GM19452 (cell line): ENCODE measurements at regions not wholly inside any gene's neighbourhood (a gene's known extent, or its start where the extent isn't known, plus 50 kb on each side); places are given as distances from the start of the nearest gene placed in this dataset.

ENCODE experiments used
- ATAC-seq: cut with Tn5 transposase; IDR thresholded peaks from one replicate; pipeline ENCODE4 v1.9.1; 2021; ENCODE audit not compliant: unreplicated experiment

- no peak for ATAC-seq
These were observed 243.7 kb downstream of the SLC16A7 start for GRCh38 chr12:59839514-59839913.

DNA sequence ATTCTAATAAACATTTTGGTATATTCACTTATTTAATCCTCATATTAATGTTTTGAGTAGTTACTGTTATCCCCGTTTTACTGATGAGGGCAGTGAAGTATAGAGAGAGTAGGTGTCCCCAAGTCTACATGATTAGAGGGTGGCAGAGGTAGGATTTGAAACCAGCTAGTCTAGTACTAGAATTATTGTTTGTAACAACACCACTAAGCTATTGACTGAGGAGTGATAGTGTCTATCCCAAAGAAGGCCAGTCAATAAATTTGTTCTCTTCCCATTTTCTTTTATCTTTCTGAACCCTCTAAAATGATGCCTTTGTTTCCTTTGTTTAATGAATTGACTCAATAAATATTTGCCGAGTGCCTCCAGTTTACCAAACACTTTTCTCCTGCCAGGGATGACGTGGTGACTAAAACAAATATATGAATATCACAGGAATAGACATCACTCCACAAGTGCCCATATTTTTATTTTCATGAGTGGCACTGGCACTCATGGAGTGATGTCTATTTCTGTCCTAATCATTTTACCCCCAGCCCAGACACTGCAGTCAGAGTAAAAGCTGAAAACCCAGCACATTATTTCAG is 247.5 kb downstream of the SLC16A7 start:
- ATAC-seq, result no peak

DNA sequence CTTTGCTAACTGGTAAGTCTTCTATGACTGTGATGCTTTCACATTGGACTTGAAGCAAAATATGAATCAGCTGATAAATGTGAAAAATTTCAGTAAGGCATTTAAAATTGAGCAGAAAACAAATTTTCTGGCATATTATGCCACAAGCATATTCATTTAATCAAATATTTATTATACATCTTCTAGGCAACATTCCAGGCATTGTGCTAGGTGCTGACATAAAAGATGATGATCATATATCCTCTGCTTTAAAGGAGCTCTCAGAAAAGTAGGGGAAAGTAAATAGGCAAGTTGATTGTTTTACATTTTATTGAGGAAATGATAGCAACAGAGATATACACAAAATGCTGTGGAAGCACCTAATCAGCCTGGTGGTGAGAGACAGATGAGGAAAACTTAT is 248.9 kb downstream of the SLC16A7 start:
- ATAC-seq, result no peak

DNA sequence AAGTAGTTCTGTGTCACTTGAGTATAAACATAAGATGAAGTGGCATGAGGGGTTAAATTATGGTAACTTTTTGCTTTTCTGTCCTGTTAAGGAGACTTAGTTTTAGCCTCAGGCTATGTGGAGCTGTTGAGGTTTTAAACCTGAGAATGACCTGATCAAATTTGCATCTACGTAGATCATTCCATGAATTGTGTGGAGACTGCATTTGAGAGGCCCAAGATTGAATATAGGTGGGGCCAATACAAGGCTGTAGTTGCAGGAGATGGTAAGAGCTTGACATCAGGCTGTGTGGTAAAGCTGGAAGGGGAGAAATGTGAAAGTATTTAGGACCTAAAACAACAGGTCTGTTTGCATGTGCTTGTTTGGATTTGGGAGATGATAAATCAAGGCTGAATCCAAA is 249.5 kb downstream of the SLC16A7 start:
- ATAC-seq, result no peak

DNA sequence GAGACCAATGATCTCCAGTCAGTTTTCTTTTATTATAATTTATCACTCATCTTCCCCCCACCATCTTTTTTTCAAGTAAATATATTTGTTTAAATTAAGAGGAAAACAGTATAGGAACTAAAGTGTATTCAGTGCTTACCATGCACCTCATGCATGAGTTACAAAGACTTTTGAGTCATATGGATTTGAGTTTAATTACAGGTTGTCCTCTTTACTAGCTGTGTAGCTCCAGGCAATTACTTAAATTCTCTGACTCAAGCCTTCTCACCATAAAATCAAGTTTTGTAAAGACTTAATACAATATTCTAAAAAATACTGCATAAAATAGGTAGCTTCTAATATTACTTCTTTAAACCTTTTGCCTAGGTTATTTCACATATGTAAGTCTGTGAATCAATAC is 251.3 kb downstream of the SLC16A7 start:
- ATAC-seq, result no peak

DNA sequence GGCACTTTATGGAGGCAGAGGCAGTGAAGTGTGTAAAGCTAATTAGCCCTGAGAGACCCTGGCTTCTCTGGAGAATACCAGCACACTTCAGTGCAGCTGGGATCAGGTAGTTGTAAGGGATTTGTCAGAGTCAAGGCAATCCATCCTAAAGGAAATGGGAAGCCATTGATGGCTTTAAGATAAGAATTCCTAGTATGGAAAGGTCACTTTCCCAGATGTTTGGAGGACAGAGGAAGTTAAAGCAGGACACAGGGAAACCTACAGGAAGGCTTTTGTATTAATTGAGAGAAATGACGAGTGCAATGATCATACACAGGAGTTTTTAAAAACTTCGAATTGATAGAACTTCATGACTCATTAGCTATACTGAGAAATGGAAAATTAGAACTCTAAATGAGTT is 254.4 kb downstream of the SLC16A7 start:
- ATAC-seq, result no peak

- no peak for ATAC-seq
These were observed 262.8 kb downstream of the SLC16A7 start for GRCh38 chr12:59858508-59859170.

DNA sequence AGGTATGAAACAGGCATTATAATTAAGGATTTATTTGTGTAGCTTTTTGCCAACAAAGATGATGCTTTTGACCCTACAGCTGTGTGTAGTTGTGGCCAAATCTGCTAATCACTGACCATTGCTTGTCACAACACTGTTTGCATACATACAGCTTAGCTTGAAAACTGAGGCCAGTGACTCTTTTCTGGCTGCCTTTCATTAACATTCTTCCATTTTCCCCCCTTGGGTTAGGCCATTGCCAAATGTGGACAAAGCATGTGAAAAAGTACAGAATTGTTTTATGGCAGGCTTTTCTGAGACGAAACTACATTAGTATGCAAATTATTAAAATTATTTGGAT is 263.3 kb downstream of the SLC16A7 start:
- ATAC-seq, result no peak

DNA sequence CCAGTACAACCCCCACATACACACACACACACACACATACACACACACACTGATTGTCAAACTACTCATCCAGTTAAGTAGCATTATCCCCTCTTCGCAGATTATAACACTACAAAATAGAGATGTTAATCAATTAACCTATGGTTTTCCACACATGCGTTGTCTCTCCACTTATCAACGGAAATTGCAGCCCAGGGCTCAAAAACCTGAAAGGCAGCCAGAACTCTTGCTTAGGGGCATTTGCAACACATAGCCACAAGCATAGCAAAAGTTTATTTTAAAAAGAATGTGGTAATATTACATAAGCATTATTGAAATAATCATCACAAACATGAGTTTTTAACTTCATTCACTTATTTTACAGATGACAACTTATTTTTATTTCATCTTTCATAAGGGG is 265.8 kb downstream of the SLC16A7 start:
- no peak for ATAC-seq

DNA sequence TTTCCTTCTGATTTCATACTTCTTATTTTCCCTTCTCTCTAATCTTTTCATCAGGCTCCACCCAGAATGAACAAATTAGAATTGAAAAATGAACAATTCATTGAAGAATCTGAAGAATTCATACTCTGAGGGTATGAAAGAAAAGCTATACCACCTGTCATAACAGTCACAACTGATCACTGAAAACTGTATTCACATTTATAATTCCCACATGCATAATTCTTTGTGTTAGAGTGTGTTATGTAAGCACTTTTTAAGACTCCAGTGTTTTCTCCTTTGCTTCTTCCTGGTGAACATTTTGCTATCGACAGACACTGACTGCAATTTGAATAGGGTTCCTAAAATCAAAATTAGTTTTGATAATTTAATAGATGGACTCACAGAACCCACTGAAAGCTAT is 271.2 kb downstream of the SLC16A7 start:
- ATAC-seq, result no peak

GRCh38 chr12:59867689-59868088 is 271.9 kb downstream of the SLC16A7 start:
- ATAC-seq, result no peak

GRCh38 chr12:59871779-59872178 is 275.9 kb downstream of the SLC16A7 start:
- no peak for ATAC-seq

DNA sequence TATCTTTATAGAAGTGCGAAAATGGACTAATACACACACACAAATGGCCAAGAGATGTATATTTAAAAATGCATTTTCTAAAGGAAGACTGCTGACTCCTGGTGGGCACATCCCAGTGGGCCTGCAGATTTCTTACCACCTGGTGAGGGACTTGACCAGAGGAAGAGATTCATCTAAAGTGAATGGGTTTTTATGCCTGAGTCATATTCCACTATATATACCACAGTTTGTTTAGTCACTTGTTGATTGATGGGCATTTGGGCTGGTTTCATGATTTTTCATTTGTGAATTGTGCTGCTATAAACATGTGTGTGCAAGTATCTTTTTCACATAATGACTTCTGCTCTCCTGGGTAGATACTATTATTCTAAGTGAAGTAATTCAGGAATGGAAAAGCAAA is 277.3 kb downstream of the SLC16A7 start:
- no peak for ATAC-seq

DNA sequence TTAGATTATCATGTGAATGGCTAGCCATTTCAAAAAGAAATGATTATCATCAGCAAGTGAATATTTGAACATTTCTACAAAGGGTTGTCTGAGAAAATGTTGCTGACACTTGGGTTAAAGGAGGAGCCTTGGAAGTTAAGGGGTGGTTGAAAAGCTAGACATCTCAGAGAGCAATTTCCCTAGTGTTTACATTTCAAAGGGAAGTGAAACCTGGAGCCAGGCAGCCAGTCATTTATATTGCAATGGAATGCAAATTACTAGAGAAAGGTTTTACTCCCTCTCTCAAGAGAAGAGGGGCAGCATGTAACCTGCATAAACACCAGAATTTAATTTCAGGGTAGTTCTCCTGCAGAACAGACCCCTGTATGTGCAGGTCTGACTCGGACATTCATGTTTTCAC is 279.0 kb downstream of the SLC16A7 start:
- ATAC-seq, result no peak

GRCh38 chr12:59886131-59886733 is 290.4 kb downstream of the SLC16A7 start:
- no peak for ATAC-seq

- no peak for ATAC-seq
These were observed 291.3 kb downstream of the SLC16A7 start for GRCh38 chr12:59887178-59887577.

- ATAC-seq, result no peak
These were observed 295.2 kb downstream of the SLC16A7 start for GRCh38 chr12:59890896-59891579.

DNA sequence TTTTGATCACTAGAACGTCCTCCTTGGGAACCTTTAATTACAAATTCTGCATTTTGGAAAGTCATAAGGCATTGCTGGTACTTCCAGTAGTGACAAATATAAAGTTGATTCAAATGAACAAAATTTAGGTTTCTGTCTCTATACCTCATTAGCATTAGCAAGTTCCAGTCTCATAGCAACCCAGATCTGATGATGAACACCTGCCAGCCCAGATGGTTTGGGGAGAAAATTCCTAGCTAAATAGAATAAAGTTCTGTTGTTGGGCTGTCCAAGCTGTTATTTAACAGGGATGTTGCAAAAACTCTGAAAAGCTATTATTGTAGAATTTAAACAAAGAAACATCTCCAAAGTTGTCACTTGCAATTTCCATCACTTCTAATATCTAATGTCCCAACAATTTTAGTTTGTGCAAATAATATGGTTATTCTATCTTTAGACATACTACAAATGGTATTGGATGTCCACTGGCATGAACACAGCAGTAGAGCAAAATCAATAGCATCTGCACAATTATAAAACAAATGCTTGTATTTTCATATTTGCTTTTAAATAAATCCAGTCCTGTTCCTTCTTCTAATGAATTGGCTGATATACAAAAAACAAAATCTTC is 299.4 kb downstream of the SLC16A7 start:
- ATAC-seq, result no peak

- ATAC-seq, result no peak
These were observed 309.2 kb downstream of the SLC16A7 start for GRCh38 chr12:59904874-59905521.

DNA sequence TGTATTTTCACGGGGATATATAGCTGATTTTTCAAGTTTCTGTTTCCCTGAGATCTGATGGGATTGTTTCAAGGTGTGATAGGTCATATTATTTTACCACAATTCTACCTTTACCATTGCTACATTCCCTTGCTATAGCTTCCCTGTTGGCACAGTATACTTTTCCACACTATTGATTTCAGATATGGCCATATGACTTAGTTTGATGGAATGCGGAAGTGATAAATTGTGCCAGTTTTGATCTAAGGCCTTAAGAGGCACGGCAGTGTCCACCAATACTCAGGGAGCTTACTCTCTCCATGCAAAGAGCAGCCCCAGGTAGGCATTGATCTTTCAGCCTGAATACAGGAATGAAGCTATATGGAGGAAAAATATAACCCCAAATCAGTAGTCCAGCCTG is 315.7 kb downstream of the SLC16A7 start:
- no peak for ATAC-seq

GRCh38 chr12:59916988-59917387 is 321.2 kb downstream of the SLC16A7 start:
- ATAC-seq, result no peak
